GM18909 (cell line): ENCODE measurements at regions not wholly inside any gene's neighbourhood (a gene's known extent, or its start where the extent isn't known, plus 50 kb on each side); places are given as distances from the start of the nearest gene placed in this dataset.
"Not testable (repeated sequence)": the region's sequence is repeated elsewhere in the genome, so short reads cannot be mapped to it uniquely, and the experiment has no call there.

Source experiments
- ATAC-seq: cut with Tn5 transposase; IDR thresholded peaks from one replicate; pipeline ENCODE4 v1.9.1; 2021; ENCODE audit warnings: mild to moderate bottlenecking; ENCODE audit not compliant: unreplicated experiment, poor library complexity

DNA sequence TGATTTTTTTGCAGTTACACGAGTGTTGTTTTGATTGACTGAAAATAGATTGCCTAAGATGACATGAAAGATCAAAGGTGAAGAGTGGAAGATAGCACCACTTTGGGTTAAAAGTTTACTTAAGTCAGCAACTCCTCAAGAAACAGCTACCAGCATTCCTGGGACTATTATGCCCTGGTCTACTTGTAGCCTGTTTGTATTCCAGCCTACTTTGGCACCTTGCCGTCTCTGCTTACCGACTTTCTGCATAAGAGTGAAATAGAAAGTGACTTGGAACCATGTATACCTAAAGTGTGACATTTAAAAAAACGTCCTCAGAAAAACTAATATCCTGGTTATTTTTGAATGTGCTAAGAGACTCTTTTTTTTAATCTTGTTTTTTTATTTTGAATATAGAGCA lies 631.5 kb upstream of the PTBP2 start:
- no peak for ATAC-seq

DNA sequence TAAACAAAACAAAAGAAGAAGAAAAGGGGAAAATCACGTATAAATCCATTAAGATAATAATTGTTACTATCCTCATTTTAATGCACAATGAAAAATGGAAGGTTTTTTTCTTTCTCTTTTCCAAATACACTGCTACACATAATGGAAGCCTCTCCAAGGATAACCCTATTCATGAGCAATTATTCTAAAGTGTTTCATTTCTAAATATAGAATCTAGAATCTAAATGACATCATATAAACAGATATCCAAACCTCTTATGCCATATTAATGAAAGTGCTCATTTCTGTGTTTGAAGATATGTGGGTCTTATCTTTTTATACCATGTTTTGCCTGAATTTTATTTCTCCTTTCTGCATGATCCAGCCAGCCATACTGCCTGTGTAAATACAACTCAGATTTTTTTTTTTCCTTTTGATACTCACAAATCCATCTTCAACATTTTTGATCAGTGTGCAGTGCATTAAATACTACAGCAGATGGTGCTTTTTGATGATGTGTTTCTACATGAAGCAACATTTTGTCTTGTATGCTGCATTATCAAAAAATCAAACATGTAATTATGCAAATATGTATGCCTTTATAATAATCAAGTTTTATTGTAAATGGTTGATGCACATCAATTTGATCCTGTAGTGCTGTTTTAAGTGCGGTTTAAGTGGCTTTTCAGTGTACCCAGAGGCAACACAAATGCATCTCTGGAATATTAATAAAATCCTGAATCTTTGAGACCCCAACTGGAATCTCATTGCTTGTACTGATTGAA lies 625.6 kb upstream of the PTBP2 start:
- ATAC-seq: no peak

GRCh38 chr1:96096613-96097321 lies 624.8 kb upstream of the PTBP2 start:
- ATAC-seq: no peak

- ATAC-seq: no peak
Measured at GRCh38 chr1:96104506-96104905, 617.1 kb upstream of the PTBP2 start.

DNA sequence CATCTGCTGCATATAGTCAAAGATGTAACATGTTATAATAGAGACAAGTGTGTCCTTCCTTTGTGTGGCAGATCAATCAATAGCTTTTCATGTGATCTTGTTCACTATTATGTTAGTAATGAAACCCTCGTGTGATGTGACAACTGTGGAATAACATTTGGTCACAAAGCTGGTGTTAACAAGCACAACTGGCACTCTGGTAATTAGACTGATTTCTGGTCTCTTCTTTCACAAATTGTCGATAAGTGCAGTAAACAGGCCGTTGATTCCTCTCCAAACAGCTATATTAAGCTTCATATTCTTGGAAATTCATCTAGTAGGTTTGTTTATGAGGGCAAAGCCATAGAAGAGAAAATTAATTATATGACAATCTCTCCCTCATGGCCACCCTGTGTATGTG lies 616.7 kb upstream of the PTBP2 start:
- ATAC-seq: no peak

GRCh38 chr1:96116731-96117130 lies 604.9 kb upstream of the PTBP2 start:
- ATAC-seq: no peak

DNA sequence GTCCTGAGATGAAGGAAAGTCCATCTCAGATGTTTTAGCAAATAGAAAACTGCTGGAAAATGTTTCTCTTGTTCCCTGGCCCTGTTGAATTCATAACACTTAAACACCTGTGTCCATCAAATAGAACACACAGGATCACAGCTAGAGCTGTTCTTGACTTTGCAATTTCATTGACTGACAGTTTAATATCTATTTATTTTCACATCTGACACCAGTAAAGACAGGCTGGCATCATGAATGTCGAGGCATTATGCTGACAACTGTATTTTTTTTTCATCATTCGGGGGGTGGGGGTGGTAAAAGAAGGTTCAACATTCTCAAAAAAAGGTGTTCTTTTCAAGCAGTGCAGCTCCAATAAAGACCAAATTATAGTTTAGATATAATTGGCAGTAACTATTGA lies 591.2 kb upstream of the PTBP2 start:
- ATAC-seq: no peak

DNA sequence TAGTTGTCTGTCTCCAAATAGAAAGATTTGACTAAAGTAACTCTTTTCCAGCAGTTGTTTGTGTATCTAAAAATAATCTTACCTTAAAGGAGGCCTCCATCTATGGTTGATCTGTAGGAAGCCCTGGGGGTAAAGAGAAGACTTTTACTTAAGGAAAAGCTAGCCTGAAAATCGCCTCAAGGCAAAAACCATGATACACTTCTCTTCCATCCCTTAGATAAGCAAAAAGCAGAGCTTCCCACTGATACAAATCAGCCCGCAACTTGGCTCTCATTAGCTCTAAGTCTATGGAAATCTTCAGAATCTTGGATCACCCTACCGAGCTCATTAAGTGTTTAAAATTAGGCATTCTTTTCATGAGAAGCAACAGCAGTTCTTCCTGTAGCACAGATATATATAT lies 576.9 kb upstream of the PTBP2 start:
- ATAC-seq: no peak

DNA sequence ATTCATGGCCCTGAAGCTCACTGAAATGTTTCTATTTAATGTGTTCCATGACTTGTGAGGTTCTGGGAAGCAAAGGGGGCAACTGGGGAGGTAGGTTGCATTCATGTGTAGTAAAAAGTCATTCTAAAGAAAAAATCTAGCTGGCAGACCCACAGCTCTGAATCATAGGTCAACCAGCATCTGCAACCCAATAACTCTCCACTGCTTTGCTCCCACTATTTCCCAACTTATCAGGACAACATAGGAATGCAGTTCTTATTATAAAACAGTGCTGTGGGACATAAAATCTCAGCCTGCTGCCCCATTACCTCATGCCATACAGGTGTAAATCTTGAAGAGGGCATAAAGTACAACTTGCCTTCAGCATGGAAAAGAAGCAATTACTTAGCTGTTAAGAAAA lies 576.1 kb upstream of the PTBP2 start:
- ATAC-seq: no peak

GRCh38 chr1:96152957-96153356 lies 568.6 kb upstream of the PTBP2 start:
- ATAC-seq: not testable (repeated sequence)

DNA sequence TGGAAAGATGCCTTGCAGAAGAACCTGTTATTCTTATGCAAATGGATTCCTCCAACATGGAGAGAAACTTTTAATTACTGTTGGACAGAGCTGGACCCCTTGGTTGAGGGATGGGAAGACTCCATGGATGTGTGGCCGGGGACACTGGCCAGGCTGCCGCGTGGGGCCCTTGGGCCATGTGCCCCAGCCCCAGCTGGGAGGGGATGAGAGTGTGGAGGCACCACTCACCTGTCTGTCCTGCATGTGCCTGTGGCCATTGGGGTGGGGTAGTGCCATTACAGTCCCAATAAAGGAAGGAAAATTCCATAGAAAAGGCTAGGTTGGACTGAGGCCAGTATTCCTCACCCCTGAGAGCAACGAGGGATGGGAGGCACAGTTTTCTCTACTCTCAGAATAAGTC lies 564.5 kb upstream of the PTBP2 start:
- ATAC-seq: no peak

GRCh38 chr1:96159379-96159778 lies 562.2 kb upstream of the PTBP2 start:
- no peak for ATAC-seq

- ATAC-seq: no peak
Measured at GRCh38 chr1:96164053-96164452, 557.5 kb upstream of the PTBP2 start.

- ATAC-seq: no peak
Measured at GRCh38 chr1:96178053-96178452, 543.5 kb upstream of the PTBP2 start.

DNA sequence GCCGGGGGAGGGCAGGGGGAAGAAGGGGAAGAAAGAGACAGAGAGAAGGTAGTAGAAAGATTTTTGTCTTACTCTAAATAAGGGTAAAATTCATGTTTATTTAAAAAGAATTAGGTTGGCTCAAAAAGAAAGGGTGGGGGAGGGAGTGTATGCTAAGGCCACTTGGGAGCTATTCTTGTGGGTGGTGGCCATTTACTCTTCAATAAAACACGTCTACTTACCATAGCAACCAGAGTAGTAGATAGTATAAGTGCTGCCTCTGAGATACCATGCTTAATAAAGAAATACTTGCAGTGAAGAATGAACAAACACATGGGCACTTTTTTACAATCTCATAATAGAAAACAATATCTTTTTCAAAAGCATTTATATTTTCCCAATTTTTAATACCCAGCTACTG lies 538.1 kb upstream of the PTBP2 start:
- ATAC-seq: no peak

GRCh38 chr1:96183928-96184327 lies 537.7 kb upstream of the PTBP2 start:
- ATAC-seq: no peak

DNA sequence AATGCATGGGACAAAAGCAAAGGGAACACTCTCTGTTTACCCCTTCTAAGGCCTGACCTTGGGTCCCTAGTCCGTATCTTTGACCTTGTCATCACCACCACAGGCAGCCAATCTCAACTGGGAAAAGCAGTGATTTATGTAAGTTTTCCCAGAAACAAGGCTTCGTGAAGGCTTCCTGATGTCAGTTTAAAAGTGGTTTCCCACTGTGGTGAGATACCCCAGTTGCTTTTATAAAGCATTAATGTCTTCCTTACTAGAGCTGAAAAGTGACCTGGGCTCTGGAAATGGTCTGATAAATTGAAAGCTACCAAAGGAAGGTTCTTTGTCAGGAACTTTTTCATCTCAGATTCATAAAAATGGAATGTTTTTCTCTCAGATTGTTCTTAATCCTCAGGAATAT lies 536.4 kb upstream of the PTBP2 start:
- ATAC-seq: no peak

DNA sequence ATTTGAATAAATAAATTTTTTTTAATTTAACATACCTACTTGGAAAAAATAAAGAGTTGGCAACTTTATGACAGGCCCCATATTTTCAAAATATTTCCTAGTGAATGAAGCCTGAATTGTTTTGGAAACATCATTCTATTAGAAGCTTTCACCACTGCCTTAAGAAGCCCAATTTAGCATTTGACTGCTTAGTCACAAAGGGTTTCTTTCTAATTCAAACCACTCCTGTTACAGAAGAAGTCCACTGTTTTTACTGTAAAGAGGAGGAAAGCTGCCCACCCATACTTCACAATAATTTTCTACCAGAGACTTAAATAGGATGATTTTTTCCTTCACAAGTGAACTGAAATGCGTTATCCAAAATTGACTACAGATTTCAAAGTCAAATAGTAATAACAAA lies 534.6 kb upstream of the PTBP2 start:
- ATAC-seq: no peak

- no peak for ATAC-seq
Measured at GRCh38 chr1:96191165-96191564, 530.4 kb upstream of the PTBP2 start.

DNA sequence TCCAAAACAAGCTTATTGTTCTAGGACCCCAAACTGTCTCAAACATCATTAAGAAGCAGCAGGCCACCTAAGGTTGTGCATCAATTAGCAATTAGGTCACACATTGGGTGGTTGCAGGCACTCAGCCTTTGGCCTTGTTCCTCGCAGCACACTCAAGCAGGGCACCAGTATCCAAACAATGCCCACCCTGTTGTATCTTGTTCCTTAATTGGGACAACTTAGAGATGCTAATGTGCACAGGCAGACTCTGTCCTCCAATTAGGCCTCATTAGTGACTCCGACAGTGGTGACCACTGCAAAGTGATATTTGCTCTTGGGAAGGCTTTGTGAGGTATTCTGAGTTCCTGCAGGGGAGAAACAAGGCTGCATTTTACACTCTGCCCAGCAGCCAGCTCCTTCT lies 515.1 kb upstream of the PTBP2 start:
- ATAC-seq: no peak

- ATAC-seq: no peak
Measured at GRCh38 chr1:96207936-96208335, 513.6 kb upstream of the PTBP2 start.

GRCh38 chr1:96208428-96208827 lies 513.2 kb upstream of the PTBP2 start:
- ATAC-seq: no peak
